ENCODE measurements at regions not wholly inside any gene's neighbourhood (a gene's known extent, or its start where the extent isn't known, plus 50 kb on each side); places are given as distances from the start of the nearest gene placed in this dataset.
"Not testable (repeated sequence)": the region's sequence is repeated elsewhere in the genome, so short reads cannot be mapped to it uniquely, and the experiment has no call there.

DNA sequence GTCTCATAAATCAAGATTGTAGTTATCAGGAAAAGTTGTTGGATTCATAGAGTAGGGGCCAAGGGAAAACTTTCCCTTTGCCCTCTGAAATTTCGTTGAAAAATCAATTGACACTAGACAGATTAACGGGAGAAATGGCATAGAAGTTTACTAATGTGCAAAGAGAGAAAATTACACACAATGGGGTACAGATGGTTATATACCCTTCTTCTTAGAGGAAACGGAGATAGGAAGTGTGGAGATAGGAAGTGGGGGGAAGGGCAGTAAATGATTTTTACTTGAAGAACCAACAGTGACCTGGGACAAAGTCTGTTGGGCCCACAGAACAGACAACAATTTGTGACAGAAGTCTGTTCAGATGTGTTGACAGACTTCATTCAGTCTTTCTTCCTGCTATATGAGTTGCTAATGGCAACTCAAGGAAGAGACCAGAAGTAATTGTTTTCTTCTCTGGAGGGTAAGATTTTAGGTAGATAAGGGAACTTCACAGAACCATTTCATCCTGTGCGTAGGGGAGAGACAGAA, 177.9 kb downstream of the C9orf152 start:
- in situ Hi-C loops (cut with HindIII; ENCODE audit: low sequenced_read_pairs), result no loop called here
- DNase-seq (ENCODE audit: low spot score), result no peak

DNA sequence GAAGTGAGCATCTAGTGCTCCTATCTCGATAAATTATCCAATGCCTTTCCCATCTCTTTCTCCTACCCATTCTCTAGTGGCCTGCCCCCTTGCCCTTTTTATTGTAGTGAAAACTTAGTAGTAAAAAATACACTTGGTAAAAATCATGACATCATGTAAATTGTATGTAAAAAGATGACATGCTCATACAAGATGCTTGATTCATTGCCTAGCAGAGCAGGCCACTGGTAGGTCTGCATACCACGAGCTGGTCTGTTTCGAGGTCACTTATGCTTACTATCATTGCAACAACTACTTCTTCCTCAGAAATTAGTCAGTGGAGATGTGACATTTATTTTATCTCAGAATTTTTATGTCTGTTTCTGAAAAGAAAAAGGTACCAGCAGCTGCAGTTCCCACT, 177.3 kb downstream of the C9orf152 start:
- DNase-seq (ENCODE audit: low spot score), result no peak
- in situ Hi-C loops (cut with HindIII; ENCODE audit: low sequenced_read_pairs), result no loop called here

- in situ Hi-C loops (cut with HindIII; ENCODE audit: low sequenced_read_pairs), result no loop called here
- no peak for DNase-seq (ENCODE audit: low spot score)
Observed at GRCh38 chr9:110031511-110032173, 176.3 kb downstream of the C9orf152 start.

- DNase-seq (ENCODE audit: low spot score); in situ Hi-C loops (cut with HindIII; ENCODE audit: low sequenced_read_pairs): not testable (repeated sequence)
Observed at GRCh38 chr9:110032532-110032931, 175.4 kb downstream of the C9orf152 start.

GRCh38 chr9:110033869-110034268, 174.1 kb downstream of the C9orf152 start:
- in situ Hi-C loops (cut with HindIII; ENCODE audit: low sequenced_read_pairs), result no loop called here

GRCh38 chr9:110036286-110036685, 171.7 kb downstream of the C9orf152 start:
- DNase-seq (ENCODE audit: low spot score), result no peak
- in situ Hi-C loops (cut with HindIII; ENCODE audit: low sequenced_read_pairs), result no loop called here

More at GRCh38 chr9:110033869-110034268, 174.1 kb downstream of the C9orf152 start:
- no peak for DNase-seq (ENCODE audit: low spot score)

- in situ Hi-C loops (cut with HindIII; ENCODE audit: low sequenced_read_pairs), result no loop called here
- no peak for DNase-seq (ENCODE audit: low spot score)
Observed at GRCh38 chr9:110040788-110041187, 167.2 kb downstream of the C9orf152 start.

GRCh38 chr9:110041452-110041851, 166.5 kb downstream of the C9orf152 start:
- no peak for DNase-seq (ENCODE audit: low spot score)
- in situ Hi-C loops (cut with HindIII; ENCODE audit: low sequenced_read_pairs), result no loop called here

DNA sequence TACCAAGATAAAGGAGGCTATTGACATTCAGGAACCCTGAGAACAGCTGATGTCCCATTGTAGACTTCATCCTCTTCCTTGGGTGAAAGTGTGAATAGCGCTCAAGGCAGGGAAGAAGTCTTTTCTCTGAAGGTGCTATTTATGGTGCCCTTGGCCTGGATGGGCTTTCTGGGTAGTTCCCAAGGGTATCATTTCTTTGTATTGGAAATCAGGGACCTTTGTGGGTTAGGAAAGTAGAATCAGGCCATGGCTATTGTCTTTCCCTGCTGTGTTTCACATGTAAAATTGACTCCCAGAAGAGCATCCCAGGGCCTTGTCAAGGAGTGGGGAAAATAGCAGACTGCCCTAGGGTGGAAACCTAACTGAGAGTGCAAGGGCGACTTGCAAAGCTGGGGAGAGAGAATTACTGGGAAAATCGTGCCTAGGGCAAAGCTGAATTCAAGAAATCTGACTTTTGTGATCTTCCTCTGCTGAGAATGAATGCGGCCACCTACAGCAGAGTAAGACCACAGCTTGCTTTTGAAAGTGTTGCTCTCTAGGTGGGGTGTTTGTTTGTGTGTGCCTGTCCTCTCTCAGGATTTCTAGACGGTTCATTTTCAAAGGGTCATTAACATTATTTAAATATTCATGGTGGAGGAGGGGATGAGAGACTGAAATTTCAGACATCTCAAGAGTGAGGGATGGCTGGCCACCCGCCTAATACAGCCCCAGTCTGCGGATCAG, 160.6 kb downstream of the C9orf152 start:
- in situ Hi-C loops (cut with HindIII; ENCODE audit: low sequenced_read_pairs), result no loop called here
- no peak for DNase-seq (ENCODE audit: low spot score)

DNA sequence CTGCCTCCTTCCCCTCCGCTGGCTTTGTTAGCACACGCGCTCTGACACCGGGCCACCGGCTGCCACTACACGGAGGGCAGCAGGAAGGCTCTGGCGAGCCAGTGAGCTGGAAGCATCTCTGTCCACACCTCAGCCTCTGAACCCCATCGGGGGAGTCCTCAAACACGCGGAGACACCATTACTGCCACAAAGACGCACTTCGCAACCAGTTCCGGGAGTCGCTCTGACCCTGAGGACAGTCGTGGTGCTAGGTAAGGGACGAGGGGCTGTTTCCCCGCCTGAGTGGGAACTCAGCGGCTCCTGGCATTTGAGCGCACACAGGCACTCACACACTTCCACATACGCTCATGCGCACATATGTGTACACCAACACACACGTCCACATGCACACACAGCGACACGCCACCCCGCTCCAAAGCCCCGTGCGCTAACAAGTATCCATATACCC, 160.0 kb downstream of the C9orf152 start:
- in situ Hi-C loops (cut with HindIII; ENCODE audit: low sequenced_read_pairs), result no loop called here
- DNase-seq (ENCODE audit: low spot score), result no peak

DNA sequence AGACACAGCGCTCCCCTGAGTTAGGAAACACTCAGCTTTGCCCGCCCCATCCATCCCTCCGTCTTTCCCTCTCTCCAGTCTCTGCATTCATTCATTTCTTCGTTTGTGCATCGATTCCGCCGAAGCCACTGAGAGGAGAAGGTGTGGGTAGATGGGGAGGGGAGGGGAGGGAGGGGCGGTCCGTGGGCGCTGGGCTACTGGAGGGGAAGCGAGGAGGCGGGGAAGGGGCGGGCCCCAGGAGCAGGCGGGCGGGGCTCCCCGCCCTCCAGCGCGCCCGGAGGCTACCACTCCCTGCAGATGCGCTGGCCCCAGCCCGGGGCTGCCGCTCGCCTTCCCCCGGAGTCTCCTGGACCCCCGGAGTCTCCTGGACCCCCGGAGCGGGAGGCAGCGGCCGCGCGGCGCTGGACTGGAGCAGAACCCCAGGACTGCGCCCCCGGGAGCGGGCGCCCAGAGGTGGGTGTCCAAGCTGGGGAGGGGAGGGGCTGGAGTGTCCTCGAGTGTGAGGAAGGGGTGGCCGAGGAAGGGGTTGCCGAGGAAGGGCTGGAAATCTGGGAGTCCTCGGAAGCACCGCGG, 159.5 kb downstream of the C9orf152 start:
- in situ Hi-C loops (cut with HindIII; ENCODE audit: low sequenced_read_pairs), result no loop called here
- no peak for DNase-seq (ENCODE audit: low spot score)

DNA sequence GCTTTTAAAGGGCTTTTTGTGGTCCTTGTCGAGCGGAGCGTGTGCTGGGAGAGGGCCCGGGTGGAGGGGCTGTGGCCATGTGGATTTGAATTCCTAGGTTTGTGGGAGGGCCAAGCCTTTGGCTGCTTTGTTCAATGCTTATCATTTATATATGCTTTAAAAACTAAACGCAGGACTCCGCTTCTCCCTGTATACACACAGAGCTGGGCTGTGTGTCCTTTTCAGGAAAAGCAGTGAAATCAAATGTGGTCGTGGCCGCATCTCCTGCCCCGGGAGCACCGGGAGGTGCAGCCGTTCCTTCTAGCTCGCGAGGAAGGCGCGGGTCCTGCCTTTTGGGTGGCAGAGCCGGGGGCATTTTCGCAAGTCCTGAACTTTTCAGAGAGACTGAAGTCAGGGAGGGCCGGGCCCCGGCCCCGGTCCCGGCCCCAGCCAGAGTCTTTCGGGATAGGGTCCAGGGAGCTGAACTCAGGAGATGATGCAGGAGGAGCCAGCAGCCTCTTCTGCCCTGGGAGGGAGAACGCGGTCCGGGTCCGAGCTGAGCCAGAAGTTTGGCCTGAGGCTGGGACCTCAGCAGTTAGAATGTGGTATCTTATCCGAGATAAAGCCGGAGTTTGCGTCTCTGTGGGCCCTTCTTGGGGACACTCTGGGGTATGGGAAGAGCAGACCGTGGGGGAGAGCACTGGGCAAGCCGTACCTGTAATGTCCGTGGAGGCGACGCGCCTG, 158.8 kb downstream of the C9orf152 start:
- in situ Hi-C loops (cut with HindIII; ENCODE audit: low sequenced_read_pairs), result no loop called here
- DNase-seq (ENCODE audit: low spot score), result no peak

DNA sequence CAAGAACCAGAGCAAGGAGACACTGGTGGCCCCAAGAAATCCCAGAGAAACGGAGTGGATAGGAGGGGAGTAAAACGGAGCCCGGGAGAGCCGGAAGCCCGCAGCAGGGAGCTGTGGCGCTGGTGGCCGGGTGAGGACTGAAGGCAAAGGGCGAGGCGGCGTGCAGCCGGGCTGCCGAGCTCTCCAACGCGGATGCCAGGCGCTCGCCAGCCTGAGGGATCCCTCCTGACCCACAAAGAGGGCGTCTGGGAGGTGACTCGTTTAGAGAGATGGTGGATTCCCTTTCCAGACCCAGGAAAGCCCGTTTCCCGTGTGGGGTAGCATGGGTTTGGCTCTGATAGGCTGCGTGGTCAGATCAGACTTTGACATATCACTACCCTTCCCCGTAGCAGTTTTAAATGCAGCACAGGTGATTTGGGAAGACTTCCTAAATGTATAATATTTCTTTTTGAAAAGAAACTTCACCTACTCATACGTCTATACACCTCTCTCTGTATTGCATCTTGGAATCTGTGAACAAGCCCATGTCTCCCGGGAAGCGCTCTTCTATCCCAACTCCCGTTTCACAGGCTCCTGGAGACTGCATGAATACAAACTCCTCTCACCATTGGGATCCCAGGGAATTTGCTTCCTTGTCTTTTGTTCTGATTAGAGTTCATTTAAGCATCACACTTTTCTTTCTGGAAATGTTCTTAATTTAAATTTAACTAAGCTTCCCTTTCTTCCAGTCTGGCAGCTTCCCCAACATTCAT, 158.1 kb downstream of the C9orf152 start:
- DNase-seq (ENCODE audit: low spot score), result no peak
- in situ Hi-C loops (cut with HindIII; ENCODE audit: low sequenced_read_pairs), result no loop called here

DNA sequence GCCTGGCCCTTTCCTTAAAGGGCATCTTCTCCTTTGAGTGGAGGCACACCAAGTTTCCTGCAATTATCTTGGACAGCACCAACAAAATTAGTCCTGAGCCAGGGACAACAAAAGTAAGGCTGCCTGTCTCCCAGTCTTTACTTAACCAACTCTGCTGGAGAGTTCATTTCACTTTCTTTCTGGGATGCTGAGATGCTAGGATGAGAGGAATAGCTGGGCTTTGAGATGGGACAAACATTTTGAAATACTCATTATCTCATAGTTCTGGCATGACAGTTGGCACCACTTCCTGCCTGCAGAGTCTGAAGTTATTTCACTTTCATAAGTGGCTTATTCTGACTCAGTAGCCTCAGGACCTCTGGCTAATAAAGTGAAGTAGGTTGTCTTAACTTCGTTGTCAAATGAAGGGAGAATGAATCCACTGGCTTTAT, 157.0 kb downstream of the C9orf152 start:
- DNase-seq (ENCODE audit: low spot score), result no peak
- in situ Hi-C loops (cut with HindIII; ENCODE audit: low sequenced_read_pairs), result no loop called here

- in situ Hi-C loops (cut with HindIII; ENCODE audit: low sequenced_read_pairs), result no loop called here
- DNase-seq (ENCODE audit: low spot score), result no peak
Observed at GRCh38 chr9:110056062-110056461, 151.9 kb downstream of the C9orf152 start.

DNA sequence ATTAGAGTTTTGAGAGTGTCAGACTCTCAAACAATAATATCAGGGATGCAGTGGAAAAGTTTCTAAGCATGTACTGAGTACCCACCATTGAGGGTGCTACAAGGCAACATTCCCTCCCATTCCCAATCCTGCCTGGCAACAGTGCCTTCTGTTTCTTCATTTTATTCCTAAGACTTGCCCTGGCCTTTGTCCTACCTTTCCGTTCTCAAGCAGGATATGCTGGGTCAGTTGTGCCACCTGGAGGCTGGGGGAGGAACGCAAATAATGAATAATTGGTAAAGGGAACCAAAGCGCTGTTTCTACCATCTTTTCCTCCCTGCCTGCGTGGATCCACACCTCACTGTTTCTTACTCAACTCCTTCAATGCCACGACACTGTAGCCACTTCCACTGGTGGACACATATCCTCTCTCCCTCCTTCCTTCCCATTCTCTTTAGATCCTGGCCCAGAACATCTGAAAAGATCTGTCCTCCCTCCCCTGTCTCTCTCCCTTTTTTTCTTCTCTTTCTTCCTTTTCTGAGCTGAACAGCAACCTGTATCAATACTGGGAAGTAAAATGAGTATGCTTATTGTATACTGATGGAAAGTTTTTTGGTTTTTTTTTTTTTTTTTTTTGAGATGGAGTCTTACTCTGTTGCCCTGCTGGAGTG, 149.5 kb downstream of the C9orf152 start:
- DNase-seq (ENCODE audit: low spot score), result peak; percentile 18
- in situ Hi-C loops (cut with HindIII; ENCODE audit: low sequenced_read_pairs), result no loop called here

DNA sequence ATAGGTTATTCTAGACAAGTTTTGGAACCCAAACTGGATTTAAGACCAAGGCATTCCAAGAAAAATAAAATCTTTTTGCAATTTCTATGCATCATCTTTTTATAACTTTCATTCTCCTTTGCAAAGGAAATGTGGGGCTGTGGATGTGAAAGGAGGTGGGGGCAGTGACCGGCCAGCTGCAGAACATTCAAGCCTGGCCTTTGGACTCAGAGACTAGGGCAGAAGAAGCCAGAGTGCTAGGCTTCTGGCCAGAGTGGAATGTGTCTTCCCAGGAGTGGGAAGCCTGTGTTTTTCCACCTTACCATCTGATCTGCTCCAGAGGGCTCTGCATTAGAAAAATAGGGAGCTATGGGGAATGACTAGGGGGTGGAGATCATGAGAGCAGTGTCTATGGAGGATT, 148.5 kb downstream of the C9orf152 start:
- in situ Hi-C loops (cut with HindIII; ENCODE audit: low sequenced_read_pairs), result no loop called here
- no peak for DNase-seq (ENCODE audit: low spot score)

DNA sequence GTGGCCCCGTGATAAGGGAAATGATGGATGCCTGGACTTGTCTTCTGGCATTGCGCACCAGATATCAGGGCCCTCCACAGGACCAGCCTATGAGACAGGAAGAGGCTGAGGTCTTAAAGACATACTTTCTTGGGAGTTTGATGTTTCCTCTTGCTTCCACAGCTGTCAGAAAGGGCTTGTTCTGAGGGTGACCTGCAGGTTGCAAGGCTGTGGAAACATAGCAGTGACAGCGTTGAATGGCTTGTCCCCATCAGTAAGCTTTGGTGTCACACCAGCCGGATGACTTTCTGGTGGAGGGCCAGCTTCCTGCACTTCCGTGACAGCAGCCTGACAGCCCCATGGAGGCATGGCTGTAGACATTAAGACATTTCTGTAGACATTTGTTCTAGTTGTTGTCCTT, 143.2 kb downstream of the C9orf152 start:
- DNase-seq (ENCODE audit: low spot score), result no peak
- in situ Hi-C loops (cut with HindIII; ENCODE audit: low sequenced_read_pairs), result no loop called here
